GM10248 (cell line): ENCODE measurements at regions not wholly inside any gene's neighbourhood (a gene's known extent, or its start where the extent isn't known, plus 50 kb on each side); places are given as distances from the start of the nearest gene placed in this dataset.

ENCODE experiments used
- CTCF ChIA-PET: fragments of 300-600 bp; sonication (Branson Sonifier 250); formaldehyde crosslinking; extraction: SDS; loops from one replicate; lab custom pipeline; 2021; ENCODE audit warnings: antibody characterized with exemption; lab: Yijun Ruan, JAX
- POLR2A ChIA-PET: fragments of 350-650 bp; sonication (Branson Sonifier 250); formaldehyde crosslinking; extraction: SDS; loops from one replicate; lab custom pipeline; 2020; ENCODE audit warnings: antibody characterized with exemption; lab: Yijun Ruan, JAX
- DNase-seq: peaks from one replicate; pipeline ENCODE4 v3.0.0; 2012; ENCODE audit errors: extremely low spot score
- CTCF ChIP-seq: IDR thresholded peaks from 2 replicates; pipeline ENCODE4 v1.5.1; 2012; ENCODE audit warnings: mild to moderate bottlenecking, low read depth; ENCODE audit errors: extremely low read depth, missing control alignments, control extremely low read depth

- no peak for DNase-seq
- ChIA-PET CTCF (interaction anchor here (1.2 to 1.4 kb wide), 2 partner anchors 91 to 518 kb away, joined by 3 read pairs; no protein-coding TSS in a partner anchor), POLR2A (no interaction called here)
- TF ChIP-seq CTCF = no peak
Observed at GRCh38 chr2:176645494-176645893, 376.3 kb downstream of the MTX2 start.

DNA sequence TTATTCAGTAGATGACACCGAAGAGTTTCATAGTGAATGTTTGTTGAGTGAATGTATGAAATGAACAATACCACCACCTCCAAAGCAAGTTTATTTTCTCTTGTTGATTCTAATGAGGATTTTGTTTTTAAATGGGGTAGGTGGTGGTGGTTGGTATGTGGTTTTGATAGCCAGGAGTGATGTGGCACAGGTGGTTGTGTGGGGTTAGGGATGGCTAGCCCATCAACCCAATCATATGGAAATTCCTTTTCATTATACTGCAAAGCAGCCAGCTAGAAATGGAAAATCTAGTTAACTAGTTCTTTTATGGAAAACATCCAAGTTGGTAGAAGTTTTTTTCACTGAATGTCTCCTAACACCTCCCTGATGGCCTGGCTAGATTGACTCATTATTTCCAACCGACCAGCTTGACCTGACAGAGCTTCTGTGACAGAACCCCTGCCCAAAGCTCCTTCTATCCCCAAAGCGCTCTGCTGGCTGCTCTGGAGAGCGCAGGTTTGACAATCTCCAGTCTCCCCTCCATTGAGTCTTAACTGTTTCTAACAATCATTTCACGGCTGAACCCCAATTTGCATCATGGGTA, 376.9 kb downstream of the MTX2 start:
- CTCF ChIA-PET = interaction anchor here (1.2 to 1.4 kb wide), 2 partner anchors 92 to 519 kb away, joined by 3 read pairs; no protein-coding TSS in a partner anchor
- POLR2A ChIA-PET = no interaction called here
- DNase-seq = no peak
- no peak for TF ChIP-seq CTCF

GRCh38 chr2:176647325-176648165, 378.3 kb downstream of the MTX2 start:
- no peak for DNase-seq
- TF ChIP-seq CTCF = no peak
- ChIA-PET CTCF (interaction anchor here (0.7 to 2.2 kb wide), 2 partner anchors 12 to 20 kb away, joined by 3 to 5 read pairs; no protein-coding TSS in a partner anchor), POLR2A (no interaction called here)

DNA sequence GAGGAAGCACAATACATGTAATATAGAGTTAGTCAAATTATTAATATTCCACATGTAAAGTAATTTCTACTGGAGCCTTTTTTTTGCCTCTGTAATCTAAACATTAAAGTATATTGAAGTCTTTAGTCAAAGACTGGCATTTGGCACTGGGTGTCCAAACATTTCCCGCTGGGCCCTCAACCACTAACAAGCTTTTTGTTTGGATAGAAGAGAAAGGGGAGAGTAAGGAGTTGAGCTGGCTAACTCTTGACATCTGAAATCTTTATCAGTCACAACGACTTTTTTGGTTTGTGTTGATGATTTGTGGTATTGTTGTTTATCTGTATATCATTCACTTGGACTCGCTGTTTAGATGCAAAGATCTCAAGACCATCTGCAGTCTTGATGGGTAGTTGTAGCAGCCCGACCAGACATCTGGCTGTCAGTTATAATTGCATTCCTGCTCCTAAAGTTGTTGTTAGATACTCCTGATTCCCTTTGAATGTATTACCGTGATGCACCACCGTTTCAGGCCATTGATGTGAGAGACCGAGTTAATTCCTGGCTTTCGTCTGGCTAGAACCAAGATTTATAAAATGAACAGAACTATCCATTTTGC, 379.6 kb downstream of the MTX2 start:
- no peak for DNase-seq
- TF ChIP-seq CTCF = no peak
- POLR2A ChIA-PET = no interaction called here
- CTCF ChIA-PET = interaction anchor here (2.2 to 3.8 kb wide), 2 partner anchors 11 to 509 kb away, joined by 5 to 39 read pairs; no protein-coding TSS in a partner anchor

DNA sequence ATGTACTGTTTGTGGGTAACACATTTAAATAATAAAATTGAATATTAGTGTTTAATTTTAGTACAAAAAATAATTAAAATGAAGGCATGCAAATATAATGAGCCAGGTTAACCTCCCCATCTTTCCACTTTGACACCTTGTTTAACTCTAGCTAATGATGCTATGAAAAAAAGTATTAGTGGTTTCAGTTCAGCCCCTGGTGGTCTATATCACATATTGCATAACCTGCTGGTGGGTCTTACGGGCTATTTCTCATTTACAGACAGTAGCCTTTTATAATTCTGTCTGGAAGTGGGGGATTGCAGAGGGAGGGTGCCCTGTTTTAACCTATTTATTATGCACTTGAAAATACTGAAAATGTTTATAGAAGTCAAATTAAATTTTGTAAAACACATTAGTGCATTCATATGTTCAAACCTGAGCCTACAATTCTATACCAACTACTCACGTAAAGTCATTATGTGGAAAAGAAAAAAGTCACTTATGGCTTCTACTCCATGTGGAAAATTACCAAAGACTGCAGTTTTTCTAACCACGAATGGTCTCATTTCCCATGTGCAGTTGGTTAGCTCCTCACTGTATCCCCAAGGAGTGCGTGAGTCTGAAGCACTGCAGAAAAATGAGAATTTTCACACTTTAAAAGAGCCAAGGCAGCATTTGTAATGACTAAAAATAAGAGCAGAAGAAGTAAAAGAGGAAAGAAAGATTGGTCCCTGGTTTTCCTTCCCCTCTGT, 381.0 kb downstream of the MTX2 start:
- no peak for TF ChIP-seq CTCF
- CTCF ChIA-PET = interaction anchor here (1.0 to 5.3 kb wide), 12 partner anchors 12 to 570 kb away, joined by 3 to 70 read pairs (median 22); no protein-coding TSS in a partner anchor
- POLR2A ChIA-PET = no interaction called here

More for the DNA sequence above, 381.0 kb downstream of the MTX2 start:
- no peak for DNase-seq
